Activated CD4-positive, alpha-beta memory T cell treated with anti-CD3 and anti-CD28 coated beads, Interleukin-2, amount 10 ng/mL, durations not matched to agents 7 days and 5 days (primary cell): ENCODE measurements at regions not wholly inside any gene's neighbourhood (a gene's known extent, or its start where the extent isn't known, plus 50 kb on each side); places are given as distances from the start of the nearest gene placed in this dataset.

Experiments
- CTCF ChIA-PET: fragments of 350-600 bp; sonication (Branson Sonifier 250); formaldehyde crosslinking; loops from one replicate; lab custom pipeline; 2021; ENCODE audit warnings: antibody characterized with exemption, inconsistent platforms; lab: Charles Lee
- POLR2A ChIA-PET: fragments of 350-600 bp; sonication (Branson Sonifier 250); formaldehyde crosslinking; loops from one replicate; lab custom pipeline; 2021; ENCODE audit warnings: antibody characterized with exemption; lab: Charles Lee
- DNase-seq: peaks from one replicate; pipeline ENCODE4 v3.0.0-alpha.2; 2020
- H3K27ac Mint-ChIP-seq: one replicate; pipeline ENCODE4 v1.8.0; 2021; ENCODE audit warnings: mild to moderate bottlenecking, mixed read lengths
- H3K27me3 Mint-ChIP-seq: one replicate; pipeline ENCODE4 v1.8.0; 2021; ENCODE audit warnings: mixed read lengths
- H3K36me3 Mint-ChIP-seq: one replicate; pipeline ENCODE4 v1.8.0; 2021; ENCODE audit warnings: low read depth, mixed read lengths
- H3K4me1 Mint-ChIP-seq: one replicate; pipeline ENCODE4 v1.8.0; 2021; ENCODE audit warnings: mixed read lengths
- H3K4me3 Mint-ChIP-seq: one replicate; pipeline ENCODE4 v1.8.0; 2021; ENCODE audit warnings: mild to moderate bottlenecking, mixed read lengths
- H3K9me3 Mint-ChIP-seq: one replicate; pipeline ENCODE4 v1.8.0; 2021; ENCODE audit warnings: mixed read lengths

DNA sequence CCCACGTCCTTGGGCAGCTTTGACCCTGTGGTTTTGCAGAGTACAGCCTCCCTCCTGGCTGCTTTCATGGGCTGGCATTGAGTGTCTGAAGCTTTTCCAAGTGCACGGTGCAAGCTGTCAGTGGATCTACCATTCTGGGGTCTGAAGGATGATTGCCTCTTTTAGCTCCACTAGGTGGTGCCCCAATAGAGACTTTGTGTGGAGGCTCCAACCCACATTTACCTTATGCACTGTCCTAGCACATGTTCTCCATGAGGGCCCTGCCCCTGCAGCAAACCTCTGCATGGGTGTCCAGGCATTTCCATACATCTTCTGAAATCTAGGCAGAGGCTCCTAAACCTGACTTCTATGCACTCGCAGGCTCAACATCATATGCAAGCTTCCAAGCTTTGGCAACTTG is 644.2 kb upstream of the CDH9 start:
- peaks cover 21% of the 10 kb centered on the region for H3K9me3 Mint-ChIP-seq
- no peaks in the 10 kb centered on the region for H3K4me1 Mint-ChIP-seq
- ChIA-PET POLR2A (no interaction called here), CTCF (no interaction called here)
- H3K36me3 Mint-ChIP-seq: no peaks in the 10 kb centered on the region
- no peak overlapping the region for H3K4me3 Mint-ChIP-seq
- DNase-seq: no peak
- H3K27ac Mint-ChIP-seq: no peak overlapping the region
- no peaks in the 10 kb centered on the region for H3K27me3 Mint-ChIP-seq

DNA sequence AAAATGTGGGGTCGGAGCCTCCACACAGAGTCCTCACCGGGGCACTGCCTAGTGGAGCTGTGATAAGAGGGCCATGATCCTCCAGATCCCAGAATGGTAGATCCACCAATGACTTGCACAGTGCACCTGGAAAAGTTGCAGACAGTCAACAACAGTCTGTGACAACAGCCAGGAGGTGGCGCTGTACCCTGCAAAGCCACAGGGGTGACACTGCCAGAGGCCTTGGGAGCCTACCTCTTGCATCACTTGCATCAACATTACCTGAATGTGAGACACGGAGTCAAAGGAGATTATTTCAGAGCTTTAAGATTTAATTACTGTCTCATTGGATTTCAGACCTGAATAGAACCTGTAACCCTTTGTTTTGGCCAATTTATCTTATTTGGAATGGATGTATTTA is 614.1 kb upstream of the CDH9 start:
- POLR2A ChIA-PET: no interaction called here
- H3K9me3 Mint-ChIP-seq: peaks cover 7% of the 10 kb centered on the region
- no peak overlapping the region for H3K27ac Mint-ChIP-seq
- H3K36me3 Mint-ChIP-seq: no peaks in the 10 kb centered on the region
- H3K4me1 Mint-ChIP-seq: no peaks in the 10 kb centered on the region
- CTCF ChIA-PET: no interaction called here
- DNase-seq: no peak
- H3K4me3 Mint-ChIP-seq: no peak overlapping the region
- no peaks in the 10 kb centered on the region for H3K27me3 Mint-ChIP-seq

DNA sequence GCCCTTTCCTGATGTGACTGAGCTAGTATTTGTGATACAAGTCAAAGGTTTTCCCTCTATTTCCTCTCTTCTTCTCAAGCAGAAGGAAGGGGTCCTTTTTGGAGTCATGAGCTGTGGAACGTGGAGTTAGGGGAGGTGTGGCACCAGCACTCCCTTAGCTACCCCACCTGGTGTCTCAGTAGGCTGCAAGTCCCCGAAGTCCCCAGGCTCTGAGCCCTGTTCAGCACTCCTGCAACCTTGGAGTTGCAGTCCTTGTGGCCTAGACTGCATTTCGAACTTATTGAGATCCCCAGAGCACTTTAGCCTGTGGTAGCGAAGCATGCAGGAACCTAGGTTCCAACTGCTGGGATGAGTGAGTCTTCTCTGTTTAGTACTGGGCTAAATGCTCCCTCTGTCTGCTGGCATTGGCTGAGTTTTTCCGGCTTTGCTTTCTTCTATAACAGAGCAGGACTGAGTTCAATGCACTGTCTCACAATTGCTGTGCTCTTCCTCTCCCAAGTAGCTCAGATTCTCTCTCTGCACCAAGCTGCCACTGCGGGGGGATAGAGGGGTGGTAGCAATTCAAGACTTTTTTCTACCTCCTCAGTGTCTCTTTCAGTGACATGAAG is 600.7 kb upstream of the CDH9 start:
- H3K9me3 Mint-ChIP-seq: peaks cover 14% of the 10 kb centered on the region
- H3K36me3 Mint-ChIP-seq: no peaks in the 10 kb centered on the region
- CTCF ChIA-PET: no interaction called here
- no peak overlapping the region for H3K4me3 Mint-ChIP-seq
- H3K27ac Mint-ChIP-seq: no peak overlapping the region
- no peaks in the 10 kb centered on the region for H3K27me3 Mint-ChIP-seq
- POLR2A ChIA-PET: no interaction called here
- H3K4me1 Mint-ChIP-seq: no peaks in the 10 kb centered on the region
- DNase-seq: no peak

DNA sequence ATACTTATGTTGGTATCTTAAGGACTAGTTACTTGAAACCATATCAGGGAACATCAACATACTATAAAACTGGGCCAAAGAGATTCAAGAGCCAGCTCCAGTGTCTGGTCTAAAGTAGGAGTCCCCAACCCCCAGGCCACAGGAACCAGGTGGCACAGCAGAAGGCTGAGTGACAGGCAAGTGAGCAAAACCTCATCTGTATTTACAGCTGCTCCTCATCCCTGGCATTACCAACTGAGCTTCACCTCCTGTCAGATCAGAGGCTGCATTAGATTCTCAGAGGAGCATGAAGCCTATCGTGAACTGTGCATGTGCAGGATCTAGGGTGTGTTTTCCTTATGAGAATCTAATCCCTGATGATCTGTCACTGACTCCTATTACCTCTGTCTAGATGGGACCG is 581.6 kb upstream of the CDH9 start:
- ChIA-PET POLR2A (no interaction called here), CTCF (no interaction called here)
- Mint-ChIP-seq H3K9me3 (peaks cover 5% of the 10 kb centered on the region), H3K27me3 (no peaks in the 10 kb centered on the region), H3K4me1 (no peaks in the 10 kb centered on the region), H3K36me3 (no peaks in the 10 kb centered on the region), H3K4me3 (no peak overlapping the region), H3K27ac (no peak overlapping the region)
- DNase-seq: no peak

DNA sequence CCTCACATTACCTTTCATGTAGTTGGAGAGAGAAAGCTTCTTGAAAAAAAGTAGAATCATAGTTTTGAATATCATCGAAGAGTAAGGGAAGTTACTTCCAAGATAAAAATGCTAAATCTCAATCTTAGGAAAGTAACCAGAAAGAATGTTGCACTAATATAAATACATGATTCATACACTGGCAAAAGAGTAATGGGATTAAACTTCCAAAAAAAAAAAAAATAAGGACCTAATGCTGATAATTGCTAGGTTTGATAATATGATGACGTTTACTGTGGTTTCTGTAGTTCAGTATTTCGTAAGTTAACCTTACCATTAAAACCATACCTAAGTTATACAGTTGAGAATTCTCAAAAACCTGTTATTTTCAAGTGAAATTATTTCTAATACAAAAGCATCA is 573.8 kb upstream of the CDH9 start:
- no peaks in the 10 kb centered on the region for H3K4me1 Mint-ChIP-seq
- ChIA-PET CTCF (no interaction called here), POLR2A (no interaction called here)
- DNase-seq: no peak
- H3K27ac Mint-ChIP-seq: no peak overlapping the region
- H3K36me3 Mint-ChIP-seq: no peaks in the 10 kb centered on the region
- H3K27me3 Mint-ChIP-seq: no peaks in the 10 kb centered on the region
- H3K4me3 Mint-ChIP-seq: no peak overlapping the region
- peaks cover 16% of the 10 kb centered on the region for H3K9me3 Mint-ChIP-seq

DNA sequence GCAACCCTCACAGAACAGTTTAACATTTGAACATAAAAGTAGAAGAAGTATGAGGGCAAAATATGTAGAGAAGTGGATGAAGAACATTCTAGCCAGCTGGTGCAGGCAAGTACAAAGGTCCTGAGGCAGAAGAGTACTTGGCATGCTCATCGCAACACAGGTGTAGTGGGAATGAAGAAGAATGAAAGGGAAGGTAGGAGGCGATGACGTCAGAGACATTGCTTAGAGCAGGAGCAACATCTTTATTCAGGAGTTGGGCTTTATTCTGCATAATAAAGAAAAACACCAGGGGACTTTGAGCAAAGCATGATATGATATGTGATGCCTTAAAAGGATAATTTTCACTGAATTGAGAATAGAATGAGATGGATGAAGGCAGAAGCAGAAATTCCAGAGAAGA is 570.6 kb upstream of the CDH9 start:
- CTCF ChIA-PET: no interaction called here
- H3K27ac Mint-ChIP-seq: no peak overlapping the region
- H3K4me1 Mint-ChIP-seq: no peaks in the 10 kb centered on the region
- H3K4me3 Mint-ChIP-seq: no peak overlapping the region
- peaks cover 11% of the 10 kb centered on the region for H3K9me3 Mint-ChIP-seq
- no peaks in the 10 kb centered on the region for H3K27me3 Mint-ChIP-seq
- POLR2A ChIA-PET: no interaction called here
- H3K36me3 Mint-ChIP-seq: no peaks in the 10 kb centered on the region
- DNase-seq: no peak

DNA sequence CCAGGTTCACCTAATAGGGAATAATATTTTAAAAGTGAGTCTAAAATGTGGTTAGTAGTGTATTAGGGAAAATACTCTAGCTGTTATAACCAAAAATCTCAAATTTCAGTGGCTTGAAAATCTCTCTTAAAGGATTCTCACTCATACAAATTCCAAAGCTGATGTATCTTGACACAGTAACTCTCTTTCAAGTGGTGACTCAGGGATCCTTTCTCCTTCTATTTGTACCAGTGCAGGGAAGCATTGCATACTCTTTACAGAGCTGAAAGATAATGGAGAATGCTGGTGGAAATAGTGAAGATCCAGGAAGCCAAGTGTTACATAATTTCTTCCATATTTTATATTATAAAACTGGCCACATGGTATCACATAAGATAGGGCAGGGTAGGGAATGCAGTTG is 560.2 kb upstream of the CDH9 start:
- H3K27me3 Mint-ChIP-seq: no peaks in the 10 kb centered on the region
- ChIA-PET CTCF (no interaction called here), POLR2A (no interaction called here)
- no peaks in the 10 kb centered on the region for H3K4me1 Mint-ChIP-seq
- DNase-seq: no peak
- H3K36me3 Mint-ChIP-seq: no peaks in the 10 kb centered on the region
- H3K9me3 Mint-ChIP-seq: peaks cover 5% of the 10 kb centered on the region
- no peak overlapping the region for H3K4me3 Mint-ChIP-seq
- H3K27ac Mint-ChIP-seq: no peak overlapping the region

DNA sequence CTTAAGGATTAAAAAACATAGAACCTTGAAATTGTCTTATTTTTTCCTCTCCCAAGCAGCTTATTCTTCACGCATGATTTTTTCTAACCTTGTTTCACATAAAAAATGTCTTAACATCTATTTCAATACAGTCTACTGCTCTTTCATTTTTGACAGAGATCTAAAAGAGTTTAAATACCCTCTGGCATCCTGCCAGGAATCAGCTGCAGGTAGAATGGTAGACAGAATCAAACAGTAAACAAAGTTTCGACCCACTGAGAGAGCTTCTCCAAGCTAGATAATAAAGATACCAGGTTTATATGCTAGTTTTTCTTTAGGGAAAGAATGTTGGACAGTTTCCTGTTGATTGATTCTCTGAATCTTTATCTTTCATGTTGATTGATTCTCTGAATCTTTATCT is 555.8 kb upstream of the CDH9 start:
- POLR2A ChIA-PET: no interaction called here
- Mint-ChIP-seq H3K27me3 (no peaks in the 10 kb centered on the region), H3K4me3 (no peak overlapping the region), H3K36me3 (no peaks in the 10 kb centered on the region), H3K27ac (no peak overlapping the region), H3K9me3 (peaks cover 9% of the 10 kb centered on the region), H3K4me1 (no peaks in the 10 kb centered on the region)
- no peak for DNase-seq
- CTCF ChIA-PET: no interaction called here

DNA sequence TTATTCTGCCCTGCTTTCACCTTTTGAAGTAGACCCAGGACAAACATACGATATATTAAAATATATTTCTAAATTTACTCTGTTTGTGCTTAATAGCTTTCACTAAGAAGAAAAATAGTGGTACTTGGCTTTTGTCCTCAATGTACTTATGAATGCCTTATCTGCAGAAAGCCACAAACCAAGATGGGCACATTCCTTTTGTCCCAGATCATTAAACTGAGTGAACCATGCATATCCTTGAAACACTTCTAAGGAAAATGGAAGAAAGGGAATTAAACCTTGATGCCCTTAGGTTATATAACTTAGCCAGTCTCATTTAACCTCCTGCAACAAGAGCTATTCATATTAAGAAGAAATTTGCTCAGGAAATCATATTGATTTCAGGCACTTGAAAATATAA is 553.8 kb upstream of the CDH9 start:
- Mint-ChIP-seq H3K27me3 (no peaks in the 10 kb centered on the region), H3K36me3 (no peaks in the 10 kb centered on the region), H3K4me3 (no peak overlapping the region), H3K4me1 (no peaks in the 10 kb centered on the region), H3K9me3 (peaks cover 11% of the 10 kb centered on the region), H3K27ac (no peak overlapping the region)
- POLR2A ChIA-PET: no interaction called here
- CTCF ChIA-PET: no interaction called here
- no peak for DNase-seq

DNA sequence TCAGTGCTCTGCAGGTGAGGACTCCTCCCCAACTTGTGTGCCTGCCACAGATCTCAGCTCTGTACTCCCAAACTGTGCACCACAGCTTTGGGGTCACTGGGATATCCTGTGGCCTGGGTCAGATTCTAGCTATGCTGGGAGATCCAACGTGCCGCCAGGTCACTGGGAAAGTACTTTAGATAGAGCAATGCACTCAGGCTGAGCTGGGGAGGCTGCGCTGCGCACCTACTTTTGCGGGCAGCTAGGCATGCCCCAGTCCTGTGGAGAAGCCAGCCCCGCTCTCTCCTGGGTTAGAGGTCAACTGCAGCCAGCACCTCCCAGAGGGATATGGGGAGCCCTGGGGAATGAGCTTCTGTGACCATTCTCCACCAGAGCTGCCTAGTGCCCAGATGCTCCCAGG is 552.1 kb upstream of the CDH9 start:
- POLR2A ChIA-PET: no interaction called here
- Mint-ChIP-seq H3K9me3 (peaks cover 8% of the 10 kb centered on the region), H3K27ac (no peak overlapping the region), H3K27me3 (no peaks in the 10 kb centered on the region), H3K4me3 (no peak overlapping the region), H3K36me3 (no peaks in the 10 kb centered on the region), H3K4me1 (no peaks in the 10 kb centered on the region)
- CTCF ChIA-PET: no interaction called here
- DNase-seq: no peak

DNA sequence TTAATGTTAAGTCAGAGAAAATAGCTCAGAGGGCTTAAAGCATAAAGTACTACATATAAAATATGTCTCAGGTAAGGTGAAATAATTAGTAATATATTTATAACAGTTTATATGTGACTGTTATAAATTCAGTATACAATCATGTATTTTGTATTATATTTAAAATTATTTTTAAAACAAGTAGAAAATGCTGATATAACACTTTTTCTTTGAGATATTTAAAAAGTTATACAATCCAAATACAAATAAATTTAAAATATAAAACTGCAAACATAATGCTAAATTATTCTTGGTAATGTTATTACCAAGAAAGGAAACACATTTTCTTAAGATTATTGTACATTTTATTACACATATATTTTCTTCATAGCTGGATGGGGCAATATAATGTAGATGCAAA is 539.9 kb upstream of the CDH9 start:
- no peaks in the 10 kb centered on the region for H3K36me3 Mint-ChIP-seq
- H3K27me3 Mint-ChIP-seq: no peaks in the 10 kb centered on the region
- CTCF ChIA-PET: no interaction called here
- no peaks in the 10 kb centered on the region for H3K4me1 Mint-ChIP-seq
- no peak for DNase-seq
- POLR2A ChIA-PET: no interaction called here
- H3K27ac Mint-ChIP-seq: no peak overlapping the region
- H3K4me3 Mint-ChIP-seq: no peak overlapping the region
- peaks cover 7% of the 10 kb centered on the region for H3K9me3 Mint-ChIP-seq

DNA sequence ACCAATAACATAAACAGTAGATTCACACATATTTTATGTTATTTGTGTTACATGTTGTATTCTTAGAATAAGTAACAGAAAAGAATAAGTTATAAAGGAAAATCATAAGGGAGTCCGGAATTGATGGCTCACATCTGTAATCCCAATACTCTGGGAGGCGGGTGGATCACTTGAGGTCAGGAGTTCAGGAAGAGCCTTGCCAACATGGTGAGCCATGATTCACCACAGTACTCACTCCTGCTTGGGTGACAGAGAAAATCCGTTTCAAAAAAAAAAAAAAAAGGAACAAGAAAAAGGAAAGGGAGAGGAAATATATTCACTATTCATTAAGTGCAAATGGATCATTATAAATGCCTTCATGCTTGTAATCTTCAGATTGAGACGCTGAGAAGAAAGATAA is 533.3 kb upstream of the CDH9 start:
- H3K9me3 Mint-ChIP-seq: peaks cover 5% of the 10 kb centered on the region
- H3K4me3 Mint-ChIP-seq: no peak overlapping the region
- ChIA-PET POLR2A (no interaction called here), CTCF (no interaction called here)
- H3K36me3 Mint-ChIP-seq: no peaks in the 10 kb centered on the region
- no peaks in the 10 kb centered on the region for H3K27me3 Mint-ChIP-seq
- no peaks in the 10 kb centered on the region for H3K4me1 Mint-ChIP-seq
- H3K27ac Mint-ChIP-seq: no peak overlapping the region
- no peak for DNase-seq

DNA sequence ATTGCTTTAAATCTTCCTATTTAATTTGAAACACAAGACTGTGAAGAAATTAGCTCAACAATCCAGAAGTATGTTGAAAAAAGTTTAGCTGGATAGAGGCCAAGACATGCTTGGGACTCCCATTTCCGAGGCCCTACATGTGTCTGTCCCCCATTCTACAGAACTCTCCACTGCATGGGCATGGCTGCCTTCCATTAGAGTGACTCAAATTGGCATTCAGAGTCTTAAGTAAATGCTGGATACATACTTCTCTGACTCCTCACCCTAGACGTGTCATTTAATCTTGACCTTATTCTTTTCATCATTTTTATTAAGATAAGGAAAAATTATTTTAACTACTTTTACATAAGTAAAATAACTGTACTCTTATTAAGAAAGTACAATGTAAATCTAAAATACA is 530.4 kb upstream of the CDH9 start:
- DNase-seq: no peak
- Mint-ChIP-seq H3K9me3 (no peaks in the 10 kb centered on the region), H3K4me3 (no peak overlapping the region), H3K27ac (no peak overlapping the region), H3K36me3 (no peaks in the 10 kb centered on the region), H3K4me1 (no peaks in the 10 kb centered on the region), H3K27me3 (no peaks in the 10 kb centered on the region)
- ChIA-PET CTCF (no interaction called here), POLR2A (no interaction called here)

DNA sequence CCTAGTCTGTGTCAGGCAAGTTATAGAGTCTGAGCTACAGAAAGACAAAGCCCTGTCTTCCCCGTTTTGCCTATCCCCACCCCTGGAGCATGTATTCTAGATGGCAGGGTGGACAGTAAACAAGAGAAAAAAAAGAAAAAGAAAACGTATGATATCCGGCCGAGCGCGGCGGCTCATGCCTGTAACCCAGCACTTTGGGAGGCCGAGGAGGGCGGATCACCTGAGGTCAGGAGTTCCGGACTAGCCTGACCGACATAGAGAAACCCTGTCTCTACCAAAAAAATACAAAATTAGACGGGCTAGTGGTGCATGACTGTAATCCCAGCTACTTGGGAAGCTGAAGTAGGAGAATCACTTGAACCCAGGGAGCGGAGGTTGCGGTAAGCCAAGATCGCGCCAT is 523.0 kb upstream of the CDH9 start:
- POLR2A ChIA-PET: no interaction called here
- CTCF ChIA-PET: no interaction called here
- Mint-ChIP-seq H3K36me3 (no peaks in the 10 kb centered on the region), H3K27ac (no peak overlapping the region), H3K4me1 (no peaks in the 10 kb centered on the region), H3K27me3 (no peaks in the 10 kb centered on the region), H3K4me3 (no peak overlapping the region), H3K9me3 (peaks cover 6% of the 10 kb centered on the region)
- DNase-seq: no peak

DNA sequence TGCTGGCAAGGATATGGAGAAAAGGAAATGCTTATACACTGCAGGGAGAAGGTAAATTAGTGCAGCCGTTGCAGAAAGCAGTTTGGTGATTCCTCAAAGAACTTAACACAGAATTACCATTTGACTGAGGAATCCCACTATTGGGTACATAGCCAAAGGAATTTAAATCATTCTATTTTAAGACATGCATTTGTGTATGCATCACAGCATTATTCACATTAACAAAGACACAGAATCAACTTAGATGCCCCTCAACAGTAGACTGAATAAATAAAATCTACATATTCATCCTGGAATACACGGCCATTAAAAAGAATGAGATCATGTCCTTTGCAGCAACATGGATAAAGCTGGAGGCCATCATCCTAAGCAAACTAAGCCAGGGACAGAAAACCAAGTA is 510.1 kb upstream of the CDH9 start:
- ChIA-PET POLR2A (no interaction called here), CTCF (no interaction called here)
- no peak overlapping the region for H3K27ac Mint-ChIP-seq

More for the DNA sequence above, 510.1 kb upstream of the CDH9 start:
- Mint-ChIP-seq H3K4me3 (no peak overlapping the region), H3K27me3 (no peaks in the 10 kb centered on the region), H3K4me1 (no peaks in the 10 kb centered on the region), H3K36me3 (no peaks in the 10 kb centered on the region), H3K9me3 (peaks cover 22% of the 10 kb centered on the region)
- no peak for DNase-seq
